SJCRH30 (cell line): ENCODE measurements at regions not wholly inside any gene's neighbourhood (a gene's known extent, or its start where the extent isn't known, plus 50 kb on each side); places are given as distances from the start of the nearest gene placed in this dataset.
A peak's percentile ranks its signal among the peaks of the same experiment; 100 is the strongest.

Experiments
- DNase-seq, 2 experiments: peaks; one replicate each; pipeline ENCODE4 v3.0.0-alpha.2; 2015 to 2020
- H3K27ac ChIP-seq: fragments of 250-450 bp; sonication (Bioruptor Pico); 2 replicates; pipeline ENCODE4 v1.5.1; 2020; ENCODE audit warnings: mild to moderate bottlenecking, moderate library complexity
- H3K27me3 ChIP-seq: fragments of 250-450 bp; sonication (Bioruptor Pico); 2 replicates; pipeline ENCODE4 v1.5.1; 2020; ENCODE audit warnings: mild to moderate bottlenecking, moderate library complexity
- H3K36me3 ChIP-seq: fragments of 250-450 bp; sonication (Bioruptor Pico); 2 replicates; pipeline ENCODE4 v1.5.1; 2020; ENCODE audit warnings: mild to moderate bottlenecking, moderate library complexity
- H3K4me1 ChIP-seq: fragments of 250-450 bp; sonication (Bioruptor Pico); 2 replicates; pipeline ENCODE4 v1.5.1; 2020; ENCODE audit warnings: mild to moderate bottlenecking, moderate library complexity
- H3K4me3 ChIP-seq: fragments of 250-450 bp; sonication (Bioruptor Pico); 2 replicates; pipeline ENCODE4 v1.5.1; 2020; ENCODE audit warnings: mild to moderate bottlenecking, moderate library complexity
- H3K9me3 ChIP-seq: fragments of 250-450 bp; sonication (Bioruptor Pico); replicated peaks from 2 replicates; pipeline ENCODE4 v1.5.1; 2020; ENCODE audit warnings: mild to moderate bottlenecking, moderate library complexity

DNA sequence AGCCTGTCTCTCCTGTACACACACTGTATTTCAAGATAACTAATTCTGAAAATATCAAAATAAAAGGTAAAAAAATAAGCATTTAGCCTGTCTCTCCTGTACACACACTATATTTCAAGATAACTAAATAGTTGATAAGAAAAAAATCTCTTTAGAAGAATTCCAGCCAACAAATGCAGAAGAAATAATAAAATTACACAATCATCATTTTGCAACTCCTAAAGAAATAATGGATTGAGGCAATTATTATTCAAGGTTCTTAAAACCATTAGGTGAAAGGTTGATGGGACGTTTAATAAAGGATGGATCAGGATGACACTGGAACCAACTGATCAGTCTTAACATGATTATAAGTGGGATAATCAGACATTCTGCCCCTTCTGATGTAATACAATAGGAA lies 148.0 kb upstream of the FN1 start:
- Histone ChIP-seq H3K27me3 (no peaks in the 10 kb centered on the region), H3K27ac (no peak overlapping the region), H3K4me1 (no peaks in the 10 kb centered on the region), H3K36me3 (no peaks in the 10 kb centered on the region), H3K4me3 (no peak overlapping the region), H3K9me3 (no peaks in the 10 kb centered on the region)
- no peak for DNase-seq

DNA sequence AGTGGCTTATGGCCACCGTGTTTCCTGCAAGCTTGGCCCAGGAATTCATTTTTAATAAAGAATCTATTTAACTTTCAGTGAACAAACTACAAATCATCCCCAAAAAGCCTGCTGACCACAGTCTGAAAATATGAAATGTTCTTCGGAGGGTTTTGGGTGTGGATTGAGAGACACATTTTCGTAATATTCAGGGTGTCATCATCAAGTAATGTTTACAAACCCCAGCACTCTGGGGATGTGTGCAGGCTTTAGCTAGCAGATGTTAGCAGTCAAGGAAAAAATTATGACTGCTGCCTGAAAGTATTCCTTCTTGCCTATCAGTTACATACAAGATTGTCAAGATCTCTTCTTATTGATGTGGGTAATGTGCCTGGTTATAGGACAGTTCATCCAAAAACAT lies 143.9 kb upstream of the FN1 start:
- Histone ChIP-seq H3K27ac (no peak overlapping the region), H3K9me3 (no peaks in the 10 kb centered on the region), H3K4me3 (no peak overlapping the region), H3K36me3 (no peaks in the 10 kb centered on the region), H3K4me1 (no peaks in the 10 kb centered on the region), H3K27me3 (no peaks in the 10 kb centered on the region)
- DNase-seq = peak in 1 of 2 experiments; percentile 18

DNA sequence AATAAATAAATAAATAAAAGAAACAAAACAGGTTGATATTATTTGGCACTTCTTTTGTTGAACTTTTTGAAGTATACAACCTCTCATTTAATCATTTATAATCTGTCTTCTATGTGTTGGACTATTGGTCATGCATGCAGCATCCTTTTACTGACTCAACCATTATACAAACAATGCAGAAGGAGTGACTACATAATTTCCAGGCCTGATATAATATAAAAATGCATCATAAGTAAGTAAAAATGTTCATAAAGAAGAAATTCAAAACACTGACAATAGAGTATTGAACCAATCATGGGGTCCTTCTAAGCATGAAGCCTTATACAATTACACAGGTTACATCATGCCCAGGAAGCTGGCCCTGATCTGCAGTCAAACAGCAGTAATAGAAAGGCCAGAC lies 141.5 kb upstream of the FN1 start:
- H3K27ac ChIP-seq = no peak overlapping the region
- H3K4me1 ChIP-seq = 0 out of 2 replicates have a peak, but pooled peaks cover 2% of the 10 kb centered on the region
- no peak overlapping the region for H3K4me3 ChIP-seq
- DNase-seq = no peak
- H3K27me3 ChIP-seq = no peaks in the 10 kb centered on the region
- no peaks in the 10 kb centered on the region for H3K9me3 ChIP-seq
- no peaks in the 10 kb centered on the region for H3K36me3 ChIP-seq

- H3K27ac ChIP-seq = no peak overlapping the region
- H3K27me3 ChIP-seq = no peaks in the 10 kb centered on the region
- H3K4me3 ChIP-seq = no peak overlapping the region
- H3K9me3 ChIP-seq = no peaks in the 10 kb centered on the region
- no peaks in the 10 kb centered on the region for H3K36me3 ChIP-seq
- peaks cover 6% of the 10 kb centered on the region for H3K4me1 ChIP-seq
- no peak for DNase-seq
Observed at GRCh38 chr2:215576572-215576971, 140.7 kb upstream of the FN1 start.

- no peak overlapping the region for H3K27ac ChIP-seq
- no peaks in the 10 kb centered on the region for H3K36me3 ChIP-seq
- no peak for DNase-seq
- no peak overlapping the region for H3K4me3 ChIP-seq
- no peaks in the 10 kb centered on the region for H3K27me3 ChIP-seq
- no peaks in the 10 kb centered on the region for H3K9me3 ChIP-seq
- H3K4me1 ChIP-seq = peaks cover 9% of the 10 kb centered on the region
Observed at GRCh38 chr2:215573496-215573895, 137.6 kb upstream of the FN1 start.

GRCh38 chr2:215572341-215572848 lies 136.5 kb upstream of the FN1 start:
- H3K27me3 ChIP-seq = no peaks in the 10 kb centered on the region
- H3K9me3 ChIP-seq = no peaks in the 10 kb centered on the region
- no peak overlapping the region for H3K4me3 ChIP-seq
- H3K36me3 ChIP-seq = no peaks in the 10 kb centered on the region
- H3K27ac ChIP-seq = no peak overlapping the region
- DNase-seq = no peak
- peaks cover 9% of the 10 kb centered on the region for H3K4me1 ChIP-seq

- no peaks in the 10 kb centered on the region for H3K36me3 ChIP-seq
- H3K27ac ChIP-seq = no peak overlapping the region
- DNase-seq = no peak
- H3K4me3 ChIP-seq = no peak overlapping the region
- H3K27me3 ChIP-seq = no peaks in the 10 kb centered on the region
- H3K9me3 ChIP-seq = no peaks in the 10 kb centered on the region
- peaks cover 9% of the 10 kb centered on the region for H3K4me1 ChIP-seq
Observed at GRCh38 chr2:215571689-215572088, 135.8 kb upstream of the FN1 start.

GRCh38 chr2:215567504-215567903 lies 131.6 kb upstream of the FN1 start:
- H3K27me3 ChIP-seq = no peaks in the 10 kb centered on the region
- H3K27ac ChIP-seq = no peak overlapping the region
- H3K4me3 ChIP-seq = no peak overlapping the region
- no peaks in the 10 kb centered on the region for H3K36me3 ChIP-seq
- peaks cover 9% of the 10 kb centered on the region for H3K4me1 ChIP-seq
- no peaks in the 10 kb centered on the region for H3K9me3 ChIP-seq
- DNase-seq = no peak

GRCh38 chr2:215565897-215566296 lies 130.0 kb upstream of the FN1 start:
- H3K9me3 ChIP-seq = no peaks in the 10 kb centered on the region
- H3K27me3 ChIP-seq = no peaks in the 10 kb centered on the region
- no peaks in the 10 kb centered on the region for H3K4me1 ChIP-seq
- no peak overlapping the region for H3K4me3 ChIP-seq
- H3K27ac ChIP-seq = no peak overlapping the region
- no peak for DNase-seq
- no peaks in the 10 kb centered on the region for H3K36me3 ChIP-seq

DNA sequence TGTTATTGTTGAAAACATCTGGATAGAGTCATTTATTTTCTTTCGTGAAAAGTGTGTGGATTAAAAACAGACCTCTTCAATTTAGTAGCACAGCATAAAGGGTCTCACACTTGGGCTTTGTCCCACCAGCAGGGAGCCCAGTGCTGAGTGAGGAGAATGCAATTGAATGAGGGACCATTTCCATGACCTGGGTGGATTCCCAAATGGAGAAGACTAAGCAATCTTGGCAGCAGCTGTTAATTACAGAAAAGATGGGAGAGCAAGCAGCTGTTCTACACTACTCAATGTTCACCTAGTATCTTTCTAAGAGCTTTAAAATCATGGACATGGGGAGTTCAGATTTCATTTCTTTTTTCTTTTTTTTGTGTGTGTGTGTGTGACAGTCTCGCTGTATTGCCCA lies 121.8 kb upstream of the FN1 start:
- Histone ChIP-seq H3K4me1 (peaks cover 18% of the 10 kb centered on the region), H3K27me3 (no peaks in the 10 kb centered on the region), H3K27ac (no peak overlapping the region), H3K4me3 (no peak overlapping the region), H3K9me3 (no peaks in the 10 kb centered on the region), H3K36me3 (no peaks in the 10 kb centered on the region)
- DNase-seq = peak; percentile 12 to 58

DNA sequence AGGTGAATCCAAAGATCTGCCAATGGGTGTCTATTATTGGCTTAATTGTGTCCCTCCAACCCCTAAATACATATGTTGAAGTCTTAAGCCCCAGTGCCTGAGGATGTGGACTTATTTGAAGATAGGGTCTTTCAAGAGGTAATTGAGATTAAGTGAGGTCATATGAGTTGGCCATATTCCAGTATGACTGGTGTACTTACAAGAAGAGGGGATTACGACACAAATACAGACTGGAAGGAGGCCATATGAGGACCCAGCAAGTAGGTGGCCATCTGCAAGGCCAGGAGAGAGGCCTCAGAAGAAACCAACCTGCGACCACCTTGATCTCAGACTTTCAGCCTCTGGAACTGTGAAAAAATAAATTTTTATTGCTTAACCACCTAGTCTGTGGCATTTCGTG lies 121.1 kb upstream of the FN1 start:
- no peak overlapping the region for H3K27ac ChIP-seq
- peak; percentile 4 to 45 for DNase-seq

GRCh38 chr2:215554689-215555498 lies 119.0 kb upstream of the FN1 start:
- Histone ChIP-seq H3K27me3 (no peaks in the 10 kb centered on the region), H3K36me3 (no peaks in the 10 kb centered on the region), H3K4me1 (peaks cover 18% of the 10 kb centered on the region), H3K27ac (no peak overlapping the region), H3K4me3 (no peak overlapping the region), H3K9me3 (no peaks in the 10 kb centered on the region)
- no peak for DNase-seq

More for the DNA sequence above, 121.1 kb upstream of the FN1 start:
- Histone ChIP-seq H3K9me3 (no peaks in the 10 kb centered on the region), H3K4me3 (no peak overlapping the region), H3K36me3 (no peaks in the 10 kb centered on the region), H3K27me3 (no peaks in the 10 kb centered on the region), H3K4me1 (peaks cover 18% of the 10 kb centered on the region)

GRCh38 chr2:215553946-215554345 lies 118.1 kb upstream of the FN1 start:
- Histone ChIP-seq H3K9me3 (no peaks in the 10 kb centered on the region), H3K4me1 (peaks cover 18% of the 10 kb centered on the region), H3K27me3 (no peaks in the 10 kb centered on the region), H3K27ac (no peak overlapping the region), H3K4me3 (no peak overlapping the region), H3K36me3 (no peaks in the 10 kb centered on the region)
- no peak for DNase-seq

GRCh38 chr2:215552144-215552580 lies 116.3 kb upstream of the FN1 start:
- no peak for DNase-seq
- Histone ChIP-seq H3K27ac (no peak overlapping the region), H3K4me1 (peaks cover 8% of the 10 kb centered on the region), H3K4me3 (no peak overlapping the region), H3K36me3 (no peaks in the 10 kb centered on the region), H3K27me3 (no peaks in the 10 kb centered on the region), H3K9me3 (no peaks in the 10 kb centered on the region)

GRCh38 chr2:215550331-215550730 lies 114.5 kb upstream of the FN1 start:
- Histone ChIP-seq H3K27ac (no peak overlapping the region), H3K4me3 (no peak overlapping the region), H3K27me3 (no peaks in the 10 kb centered on the region), H3K4me1 (peaks cover 3% of the 10 kb centered on the region; the same call in 1 of the 2 replicates), H3K36me3 (no peaks in the 10 kb centered on the region), H3K9me3 (no peaks in the 10 kb centered on the region)
- DNase-seq = no peak

DNA sequence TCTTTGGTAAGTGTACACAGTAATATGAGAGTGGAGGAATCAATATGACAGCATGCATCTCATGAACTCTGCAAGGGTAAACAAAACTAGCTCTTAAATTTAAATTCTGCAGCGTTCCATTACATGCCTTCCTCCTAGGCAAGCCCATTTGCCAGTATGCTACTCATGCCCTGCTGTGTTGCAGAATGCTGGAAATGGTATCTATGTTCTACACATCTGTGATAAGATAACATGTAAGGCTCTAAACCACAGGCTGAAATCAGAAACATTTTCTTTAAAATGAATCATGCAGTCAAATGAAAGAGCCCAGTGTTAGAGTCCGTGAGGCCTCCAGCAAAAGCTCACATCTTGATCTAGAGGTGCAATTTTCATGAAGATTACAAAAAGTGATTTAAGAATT lies 112.8 kb upstream of the FN1 start:
- Histone ChIP-seq H3K36me3 (no peaks in the 10 kb centered on the region), H3K27ac (no peak overlapping the region)
- no peak for DNase-seq

More for the DNA sequence above, 112.8 kb upstream of the FN1 start:
- Histone ChIP-seq H3K4me3 (no peak overlapping the region), H3K27me3 (no peaks in the 10 kb centered on the region), H3K9me3 (no peaks in the 10 kb centered on the region), H3K4me1 (peaks cover 3% of the 10 kb centered on the region; the same call in 1 of the 2 replicates)
